ENCODE measurements at regions not wholly inside any gene's neighbourhood (a gene's known extent, or its start where the extent isn't known, plus 50 kb on each side); places are given as distances from the start of the nearest gene placed in this dataset.

DNA sequence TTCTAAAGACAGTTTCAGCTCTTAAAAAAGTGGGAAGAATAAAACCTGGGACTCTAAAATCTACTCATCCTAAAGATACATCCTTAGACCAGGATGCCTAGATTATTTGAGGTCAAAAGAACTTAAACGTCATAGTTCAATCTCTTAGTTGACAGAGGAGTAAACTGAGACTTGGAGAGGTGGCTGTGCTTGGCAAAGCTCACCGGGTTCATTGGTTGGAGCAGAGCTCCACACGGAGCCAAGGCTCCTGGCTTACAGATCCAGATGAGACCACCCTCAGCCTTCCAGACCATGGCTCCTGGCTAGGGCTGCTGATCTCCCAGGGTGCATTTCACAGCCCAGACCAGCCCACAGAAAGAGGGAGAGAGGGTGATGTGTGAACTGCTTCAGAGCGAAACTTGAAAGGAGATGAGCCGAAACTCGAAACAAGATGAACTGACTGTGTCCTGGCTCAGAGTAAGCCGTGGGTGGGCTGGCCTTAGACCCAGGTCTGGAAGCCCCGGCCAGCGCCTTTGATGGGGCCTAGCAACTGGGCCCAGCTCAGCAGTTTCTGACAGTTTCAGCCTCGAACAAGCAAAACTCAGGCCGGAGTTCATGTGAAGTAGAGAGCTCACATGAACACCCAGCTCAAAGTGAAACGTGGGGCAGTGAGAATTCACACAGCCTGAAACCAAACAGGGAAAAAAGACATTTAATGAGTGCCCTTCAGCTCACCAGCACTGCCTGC is 1044.8 kb downstream of the BCL11B start:
- Histone ChIP-seq H3K4me3 (ENCODE audit: low read length) (no peak overlapping the region), H3K36me3 (ENCODE audit: insufficient read depth, low read length) (no peaks in the 10 kb centered on the region), H3K9me3 (ENCODE audit: low read length) (no peaks in the 10 kb centered on the region), H3K27me3 (ENCODE audit: insufficient read depth, low read length) (no peaks in the 10 kb centered on the region), H3K4me1 (ENCODE audit: insufficient read depth, low read length) (no peaks in the 10 kb centered on the region), H2AFZ (ENCODE audit: low read depth, low read length) (no peak overlapping the region)

DNA sequence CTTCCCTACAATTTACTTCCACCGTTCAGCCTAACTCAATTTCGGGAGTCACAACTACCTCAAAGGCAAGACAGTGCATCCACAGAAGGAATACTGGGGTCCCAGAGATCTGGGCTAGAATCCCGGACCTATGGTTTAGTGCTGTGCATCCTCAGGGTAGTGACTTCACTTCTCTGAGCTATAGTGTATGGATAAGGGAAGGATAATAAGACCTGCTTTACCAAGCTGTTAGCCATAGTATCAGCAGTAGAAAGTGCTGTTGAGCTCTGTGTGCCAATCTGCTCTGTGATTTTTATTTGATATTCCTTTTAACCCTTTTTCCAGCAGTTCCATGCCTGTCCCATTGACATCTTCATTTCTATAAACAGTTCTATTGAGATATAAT is 1044.3 kb downstream of the BCL11B start:
- Histone ChIP-seq H3K4me3 (ENCODE audit: low read length) (no peak overlapping the region), H3K27me3 (ENCODE audit: insufficient read depth, low read length) (no peaks in the 10 kb centered on the region), H2AFZ (ENCODE audit: low read depth, low read length) (no peak overlapping the region), H3K4me1 (ENCODE audit: insufficient read depth, low read length) (no peaks in the 10 kb centered on the region), H3K9me3 (ENCODE audit: low read length) (no peaks in the 10 kb centered on the region), H3K36me3 (ENCODE audit: insufficient read depth, low read length) (no peaks in the 10 kb centered on the region)

DNA sequence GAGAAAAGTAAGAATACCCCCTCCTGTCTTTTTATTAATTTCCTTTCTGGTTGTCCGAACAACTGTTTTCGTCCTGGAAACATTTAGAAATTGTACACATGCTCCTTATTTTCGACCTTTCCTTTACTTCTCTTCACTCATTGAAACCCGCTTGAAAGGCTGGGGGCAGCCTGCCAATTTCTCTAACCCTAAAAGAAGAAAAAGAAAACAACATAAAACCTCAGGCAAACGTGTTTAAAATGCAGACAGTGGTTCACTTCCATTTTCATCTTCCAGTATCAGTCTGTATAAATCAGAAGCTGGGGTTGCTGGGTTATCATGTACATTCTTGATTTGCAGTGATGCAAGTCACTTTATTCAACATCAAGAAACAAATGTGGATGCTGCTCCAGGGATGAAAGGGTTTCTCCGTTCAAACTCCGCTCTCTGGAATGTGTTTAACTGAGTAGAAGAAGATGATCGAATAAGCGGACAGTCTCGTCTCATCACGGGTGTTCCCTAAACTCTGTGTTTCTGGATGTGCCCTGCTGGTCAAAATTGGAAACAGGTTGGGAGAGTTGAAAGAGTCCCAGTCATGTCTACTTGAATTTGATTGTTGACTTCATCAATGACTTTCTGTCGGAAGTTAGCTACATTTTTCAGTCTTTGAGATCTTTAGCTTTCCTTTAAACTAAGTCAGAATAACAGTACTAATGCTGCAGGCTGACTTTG is 1042.2 kb downstream of the BCL11B start:
- Histone ChIP-seq H3K27me3 (ENCODE audit: insufficient read depth, low read length) (no peaks in the 10 kb centered on the region), H3K4me3 (ENCODE audit: low read length) (no peak overlapping the region), H3K4me1 (ENCODE audit: insufficient read depth, low read length) (no peaks in the 10 kb centered on the region), H3K9me3 (ENCODE audit: low read length) (no peaks in the 10 kb centered on the region), H2AFZ (ENCODE audit: low read depth, low read length) (no peak overlapping the region), H3K36me3 (ENCODE audit: insufficient read depth, low read length) (no peaks in the 10 kb centered on the region)

DNA sequence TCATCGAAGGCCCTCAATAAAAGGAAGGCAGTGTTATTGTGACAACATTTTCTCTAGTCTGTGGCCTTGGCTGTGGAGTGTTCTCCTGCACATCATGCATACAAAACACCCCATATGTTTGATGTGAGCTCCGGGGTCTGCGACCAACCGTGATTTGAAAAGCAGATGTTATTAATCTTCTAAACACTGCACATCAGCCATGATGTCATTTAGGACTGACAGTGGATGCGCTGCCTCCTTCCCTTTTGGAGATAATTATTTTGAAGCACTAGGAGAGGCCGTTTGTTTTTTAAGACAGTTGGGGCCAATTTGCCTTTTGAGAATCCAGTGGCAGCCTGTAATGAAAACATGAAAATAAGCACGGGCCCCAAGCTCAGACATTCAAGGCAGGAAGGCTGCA is 1041.6 kb downstream of the BCL11B start:
- no peaks in the 10 kb centered on the region for H3K4me1 ChIP-seq (ENCODE audit: insufficient read depth, low read length)
- H3K4me3 ChIP-seq (ENCODE audit: low read length) = no peak overlapping the region
- H3K9me3 ChIP-seq (ENCODE audit: low read length) = no peaks in the 10 kb centered on the region
- H3K36me3 ChIP-seq (ENCODE audit: insufficient read depth, low read length) = no peaks in the 10 kb centered on the region
- H2AFZ ChIP-seq (ENCODE audit: low read depth, low read length) = no peak overlapping the region
- H3K27me3 ChIP-seq (ENCODE audit: insufficient read depth, low read length) = no peaks in the 10 kb centered on the region

DNA sequence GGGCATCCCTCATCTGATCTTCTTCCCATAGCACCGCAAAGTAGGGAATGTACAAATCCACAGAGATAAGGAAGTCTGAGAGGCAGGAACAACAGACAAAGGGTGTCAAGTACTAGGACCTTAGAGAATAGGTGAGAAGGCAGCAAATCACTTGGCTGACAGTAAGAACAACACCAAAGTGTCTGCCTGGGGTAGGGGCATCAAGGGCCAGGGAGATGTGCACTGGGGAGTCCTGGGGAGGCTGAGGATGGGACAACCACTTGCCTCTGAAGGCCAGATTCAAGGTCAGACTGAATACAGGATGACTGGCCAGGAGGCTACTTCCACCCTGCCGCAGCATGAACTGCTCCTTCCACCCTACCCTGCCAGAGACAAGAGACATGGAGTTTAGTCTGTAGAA is 1040.8 kb downstream of the BCL11B start:
- no peaks in the 10 kb centered on the region for H3K36me3 ChIP-seq (ENCODE audit: insufficient read depth, low read length)
- H3K9me3 ChIP-seq (ENCODE audit: low read length) = no peaks in the 10 kb centered on the region
- H2AFZ ChIP-seq (ENCODE audit: low read depth, low read length) = no peak overlapping the region
- H3K4me1 ChIP-seq (ENCODE audit: insufficient read depth, low read length) = no peaks in the 10 kb centered on the region
- H3K27me3 ChIP-seq (ENCODE audit: insufficient read depth, low read length) = no peaks in the 10 kb centered on the region
- no peak overlapping the region for H3K4me3 ChIP-seq (ENCODE audit: low read length)

DNA sequence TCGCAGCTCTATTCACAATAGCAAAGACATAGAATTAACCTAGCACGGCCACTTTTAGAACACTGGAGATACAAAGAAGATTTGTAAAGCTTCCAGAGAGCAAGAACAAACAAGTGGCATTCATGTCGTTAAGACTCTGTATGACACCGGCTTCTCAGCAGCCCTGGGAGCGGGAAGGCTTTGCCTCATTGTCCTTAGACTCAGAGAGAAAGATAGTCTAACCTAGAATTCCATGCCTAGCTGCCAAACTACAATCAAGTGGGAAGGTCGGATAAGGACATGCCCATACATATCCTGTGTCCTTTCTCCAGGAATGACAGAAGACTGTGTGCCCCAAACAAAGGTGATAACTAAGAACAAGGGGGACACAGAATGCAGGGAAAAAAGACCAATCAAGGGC is 1038.3 kb downstream of the BCL11B start:
- H3K4me1 ChIP-seq (ENCODE audit: insufficient read depth, low read length) = no peaks in the 10 kb centered on the region
- H3K4me3 ChIP-seq (ENCODE audit: low read length) = no peak overlapping the region
- no peak overlapping the region for H2AFZ ChIP-seq (ENCODE audit: low read depth, low read length)
- H3K9me3 ChIP-seq (ENCODE audit: low read length) = no peaks in the 10 kb centered on the region
- H3K27me3 ChIP-seq (ENCODE audit: insufficient read depth, low read length) = no peaks in the 10 kb centered on the region
- H3K36me3 ChIP-seq (ENCODE audit: insufficient read depth, low read length) = no peaks in the 10 kb centered on the region

DNA sequence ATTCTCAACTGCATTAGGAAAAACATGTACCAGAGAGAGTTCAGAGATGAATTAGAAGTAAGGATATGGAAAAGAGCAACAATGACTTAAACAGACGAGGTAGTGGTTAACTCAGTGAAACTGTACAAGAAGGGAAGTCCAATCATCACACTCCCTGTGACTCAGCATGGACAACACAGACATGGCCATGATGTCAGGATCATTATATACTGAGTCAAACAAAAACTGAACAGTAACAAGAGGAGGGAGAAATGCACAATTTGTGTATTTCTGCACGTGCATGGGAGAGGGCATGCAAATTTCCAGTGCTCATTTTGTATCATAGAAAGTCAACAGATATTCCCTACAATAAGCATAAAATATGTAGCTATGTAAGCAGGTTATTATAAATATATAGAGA is 1037.8 kb downstream of the BCL11B start:
- no peak overlapping the region for H3K4me3 ChIP-seq (ENCODE audit: low read length)
- no peak overlapping the region for H2AFZ ChIP-seq (ENCODE audit: low read depth, low read length)
- no peaks in the 10 kb centered on the region for H3K4me1 ChIP-seq (ENCODE audit: insufficient read depth, low read length)
- no peaks in the 10 kb centered on the region for H3K9me3 ChIP-seq (ENCODE audit: low read length)
- no peaks in the 10 kb centered on the region for H3K27me3 ChIP-seq (ENCODE audit: insufficient read depth, low read length)
- no peaks in the 10 kb centered on the region for H3K36me3 ChIP-seq (ENCODE audit: insufficient read depth, low read length)

DNA sequence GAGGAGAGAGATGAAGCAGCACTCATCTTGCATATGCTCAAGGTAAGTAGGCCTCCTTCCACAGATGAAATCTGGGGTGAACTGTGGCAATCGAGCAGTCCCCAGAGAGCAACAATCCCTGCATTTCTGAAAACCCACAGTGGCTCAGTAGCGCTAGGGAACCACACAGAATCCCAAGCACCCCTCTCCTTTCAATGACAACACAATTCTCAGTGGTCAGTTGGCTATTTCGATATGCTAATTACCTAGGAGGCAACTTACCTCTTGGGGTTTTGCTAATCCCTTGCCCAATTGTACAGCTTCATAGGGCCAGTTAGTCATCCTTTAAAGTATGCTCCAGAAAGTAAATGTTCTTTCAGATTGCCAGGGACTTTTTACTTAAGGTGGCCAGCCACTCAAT is 1035.7 kb downstream of the BCL11B start:
- no peaks in the 10 kb centered on the region for H3K36me3 ChIP-seq (ENCODE audit: insufficient read depth, low read length)
- no peaks in the 10 kb centered on the region for H3K9me3 ChIP-seq (ENCODE audit: low read length)
- no peaks in the 10 kb centered on the region for H3K4me1 ChIP-seq (ENCODE audit: insufficient read depth, low read length)
- no peaks in the 10 kb centered on the region for H3K27me3 ChIP-seq (ENCODE audit: insufficient read depth, low read length)
- H2AFZ ChIP-seq (ENCODE audit: low read depth, low read length) = no peak overlapping the region
- no peak overlapping the region for H3K4me3 ChIP-seq (ENCODE audit: low read length)

DNA sequence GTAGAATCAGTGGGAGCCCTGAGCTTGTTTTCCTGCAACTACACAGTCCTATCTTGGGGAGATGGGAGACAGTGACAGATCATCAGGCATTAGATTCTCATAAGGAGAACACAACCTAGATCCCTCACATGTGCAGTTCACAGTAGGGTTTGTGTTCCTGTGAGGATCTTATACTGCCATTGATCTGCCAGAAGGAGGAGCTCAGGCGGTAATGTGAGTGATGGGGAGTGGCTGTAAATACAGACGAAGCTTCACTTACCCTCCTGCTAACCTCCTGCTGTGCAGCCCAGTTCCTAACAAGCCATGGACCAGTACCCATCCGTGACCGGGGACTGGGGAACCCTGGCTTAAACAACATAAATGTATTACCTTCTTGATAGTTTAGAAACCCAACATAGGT is 1034.1 kb downstream of the BCL11B start:
- Histone ChIP-seq H3K36me3 (ENCODE audit: insufficient read depth, low read length) (no peaks in the 10 kb centered on the region), H3K4me3 (ENCODE audit: low read length) (no peak overlapping the region), H3K9me3 (ENCODE audit: low read length) (no peaks in the 10 kb centered on the region), H2AFZ (ENCODE audit: low read depth, low read length) (no peak overlapping the region), H3K4me1 (ENCODE audit: insufficient read depth, low read length) (no peaks in the 10 kb centered on the region), H3K27me3 (ENCODE audit: insufficient read depth, low read length) (no peaks in the 10 kb centered on the region)

DNA sequence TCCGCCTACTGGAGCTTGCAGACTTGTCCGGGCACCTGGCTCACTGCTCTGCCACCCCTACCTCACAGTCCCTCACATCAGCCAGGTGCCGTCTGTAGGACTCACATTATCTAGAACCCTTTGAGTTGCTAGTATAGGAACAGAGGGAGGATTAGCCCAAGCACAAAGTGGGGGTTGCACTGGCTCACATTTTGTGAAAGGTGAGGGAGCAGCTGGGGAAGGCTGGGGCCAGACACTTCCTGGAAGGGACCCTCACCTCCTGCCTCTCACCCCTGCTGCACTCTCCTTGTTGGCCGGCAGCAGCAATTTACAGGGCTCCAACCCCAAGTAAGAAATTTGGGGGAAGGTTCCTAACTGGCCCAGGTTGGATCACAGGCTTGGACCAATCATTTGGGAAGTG is 1031.6 kb downstream of the BCL11B start:
- H3K27me3 ChIP-seq (ENCODE audit: insufficient read depth, low read length) = no peaks in the 10 kb centered on the region
- H3K9me3 ChIP-seq (ENCODE audit: low read length) = no peaks in the 10 kb centered on the region
- no peak overlapping the region for H2AFZ ChIP-seq (ENCODE audit: low read depth, low read length)
- no peaks in the 10 kb centered on the region for H3K4me1 ChIP-seq (ENCODE audit: insufficient read depth, low read length)
- no peak overlapping the region for H3K4me3 ChIP-seq (ENCODE audit: low read length)
- no peaks in the 10 kb centered on the region for H3K36me3 ChIP-seq (ENCODE audit: insufficient read depth, low read length)

DNA sequence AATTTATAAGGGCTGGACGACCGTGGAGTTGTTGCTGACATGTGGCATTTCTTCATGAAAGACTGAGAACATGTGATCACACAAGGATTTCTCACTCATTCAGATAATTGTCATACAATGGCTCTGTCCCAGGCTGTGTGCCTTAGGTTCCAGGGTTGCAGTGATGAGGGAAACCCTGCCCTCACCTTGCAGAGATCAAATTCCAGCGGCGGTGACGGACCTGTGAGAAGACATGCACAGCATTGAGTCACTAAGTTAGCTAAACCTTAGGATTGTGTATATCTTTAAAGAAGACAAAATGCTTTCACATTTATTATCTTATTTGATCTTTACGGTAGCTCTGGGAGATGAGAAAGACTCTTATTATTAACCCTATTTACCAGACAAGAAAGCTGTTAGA is 1029.1 kb downstream of the BCL11B start:
- H3K4me3 ChIP-seq (ENCODE audit: low read length) = no peak overlapping the region
- H3K27me3 ChIP-seq (ENCODE audit: insufficient read depth, low read length) = no peaks in the 10 kb centered on the region
- H3K4me1 ChIP-seq (ENCODE audit: insufficient read depth, low read length) = no peaks in the 10 kb centered on the region

DNA sequence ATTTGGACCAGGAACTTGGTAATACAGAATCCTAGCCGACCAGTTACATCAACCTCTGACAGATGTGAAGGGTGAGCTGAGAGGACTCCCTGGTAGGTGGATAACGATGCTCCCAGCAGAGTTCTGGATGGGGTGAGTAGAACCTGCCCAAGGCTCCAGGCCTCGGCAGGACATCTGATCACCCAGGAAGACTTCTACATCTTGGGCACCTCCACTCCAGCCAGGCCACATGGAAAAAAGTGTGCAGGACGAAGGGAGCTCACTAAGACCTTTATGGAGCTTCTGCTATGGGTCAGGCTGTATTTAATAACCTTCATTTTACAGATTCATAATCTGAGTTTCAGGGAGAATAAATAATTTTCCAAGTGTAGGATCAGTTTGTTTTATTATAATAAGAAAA is 1028.7 kb downstream of the BCL11B start:
- Histone ChIP-seq H3K4me1 (ENCODE audit: insufficient read depth, low read length) (no peaks in the 10 kb centered on the region), H3K27me3 (ENCODE audit: insufficient read depth, low read length) (no peaks in the 10 kb centered on the region), H3K4me3 (ENCODE audit: low read length) (no peak overlapping the region), H3K9me3 (ENCODE audit: low read length) (no peaks in the 10 kb centered on the region), H3K36me3 (ENCODE audit: insufficient read depth, low read length) (no peaks in the 10 kb centered on the region), H2AFZ (ENCODE audit: low read depth, low read length) (no peak overlapping the region)

More for the DNA sequence above, 1029.1 kb downstream of the BCL11B start:
- H2AFZ ChIP-seq (ENCODE audit: low read depth, low read length) = no peak overlapping the region
- H3K36me3 ChIP-seq (ENCODE audit: insufficient read depth, low read length) = no peaks in the 10 kb centered on the region
- H3K9me3 ChIP-seq (ENCODE audit: low read length) = no peaks in the 10 kb centered on the region

DNA sequence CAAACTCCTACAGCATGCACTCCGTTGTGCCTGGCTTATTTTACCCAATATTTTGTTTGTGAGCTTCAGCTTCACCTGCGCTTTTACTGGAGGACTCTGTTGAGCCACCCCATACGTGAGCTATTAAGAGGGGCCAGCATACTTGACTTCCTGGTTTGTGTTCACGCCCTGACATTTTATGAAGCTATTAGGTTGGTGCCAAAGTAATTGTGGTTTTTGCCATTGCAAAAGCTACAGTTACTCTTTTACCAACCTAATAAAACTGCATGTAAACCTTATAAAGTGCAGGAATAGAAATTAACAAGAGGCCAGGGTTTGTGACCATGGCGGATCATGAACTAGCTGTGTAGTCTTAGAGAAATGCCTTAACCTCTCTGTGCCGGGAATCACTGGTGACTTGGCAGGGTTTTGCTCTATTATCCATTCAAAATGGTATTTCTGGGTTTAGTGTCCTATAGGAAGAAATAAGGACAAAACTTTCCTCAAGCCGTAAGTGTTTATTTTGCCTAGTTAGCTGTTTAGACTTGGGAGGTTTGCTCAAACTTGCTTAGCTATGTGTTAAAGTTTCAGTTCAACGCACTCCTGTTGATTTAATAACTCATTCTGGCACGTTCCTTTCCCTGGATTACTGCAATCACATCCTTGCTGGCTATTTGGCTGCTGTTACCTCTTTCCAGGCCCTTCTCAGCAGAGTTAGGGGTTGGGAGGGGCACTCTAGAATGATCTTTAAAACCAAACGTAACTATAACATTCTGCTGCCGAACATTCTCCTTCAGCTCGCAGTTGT is 1027.6 kb downstream of the BCL11B start:
- Histone ChIP-seq H3K4me1 (ENCODE audit: insufficient read depth, low read length) (no peaks in the 10 kb centered on the region), H3K27me3 (ENCODE audit: insufficient read depth, low read length) (no peaks in the 10 kb centered on the region), H2AFZ (ENCODE audit: low read depth, low read length) (no peak overlapping the region), H3K9me3 (ENCODE audit: low read length) (no peaks in the 10 kb centered on the region), H3K36me3 (ENCODE audit: insufficient read depth, low read length) (no peaks in the 10 kb centered on the region), H3K4me3 (ENCODE audit: low read length) (no peak overlapping the region)

Data from neuron (in vitro differentiated cells).